KMS-11 (cell line): ENCODE measurements at regions not wholly inside any gene's neighbourhood (a gene's known extent, or its start where the extent isn't known, plus 50 kb on each side); places are given as distances from the start of the nearest gene placed in this dataset.

Experiments
- H2AFZ ChIP-seq: fragments of 200-600 bp; sonication (generic); 2 replicates; pipeline ENCODE4 v1.6.1; 2016; ENCODE audit warnings: antibody characterized with exemption, mixed run types, low read depth
- H3K27ac ChIP-seq: fragments of 200-600 bp; sonication (generic); 2 replicates; pipeline ENCODE4 v1.6.1; 2016; ENCODE audit warnings: mild to moderate bottlenecking, mixed run types
- H3K27me3 ChIP-seq: fragments of 200-600 bp; sonication (generic); 2 replicates; pipeline ENCODE4 v1.6.1; 2017; ENCODE audit warnings: mild to moderate bottlenecking, low read depth, mixed run types, moderate library complexity; ENCODE audit not compliant: insufficient read depth
- H3K36me3 ChIP-seq: fragments of 200-600 bp; sonication (generic); 2 replicates; pipeline ENCODE4 v1.6.1; 2017; ENCODE audit warnings: mild to moderate bottlenecking, mixed run types; ENCODE audit not compliant: insufficient read depth
- H3K4me1 ChIP-seq: fragments of 200-600 bp; sonication (generic); 2 replicates; pipeline ENCODE4 v1.6.1; 2016; ENCODE audit warnings: mild to moderate bottlenecking, low read depth, mixed run types; ENCODE audit not compliant: poor library complexity, severe bottlenecking
- H3K4me2 ChIP-seq: fragments of 200-600 bp; sonication (generic); 2 replicates; pipeline ENCODE4 v1.7.0; 2016; ENCODE audit warnings: mild to moderate bottlenecking, mixed run types
- H3K4me3 ChIP-seq: fragments of 200-600 bp; sonication (generic); IDR thresholded peaks from 2 replicates; pipeline ENCODE4 v1.6.1; 2017; ENCODE audit warnings: low read depth, low read length, mixed read lengths; ENCODE audit not compliant: insufficient read depth
- H3K79me2 ChIP-seq: fragments of 200-600 bp; sonication (generic); 2 replicates; pipeline ENCODE4 v1.6.1; 2016; ENCODE audit warnings: low read depth, mixed run types; ENCODE audit not compliant: insufficient read depth
- H3K9ac ChIP-seq: fragments of 200-600 bp; sonication (generic); 2 replicates; pipeline ENCODE4 v1.6.1; 2016; ENCODE audit warnings: mild to moderate bottlenecking, mixed run types
- H4K20me1 ChIP-seq: fragments of 200-600 bp; sonication (generic); 2 replicates; pipeline ENCODE4 v1.6.1; 2016; ENCODE audit warnings: mild to moderate bottlenecking, mixed run types; ENCODE audit not compliant: insufficient read depth
- CTCF ChIP-seq: fragments of 200-600 bp; sonication (generic); conservative IDR thresholded peaks from 2 replicates; pipeline ENCODE4 v1.6.1; 2017; ENCODE audit warnings: low read depth, mild to moderate bottlenecking, antibody characterized with exemption, low read length, moderate library complexity, mixed read lengths

- no peak overlapping the region for H2AFZ ChIP-seq
- H3K4me3 ChIP-seq = no peak overlapping the region
- H3K4me2 ChIP-seq = no peak overlapping the region
- no peaks in the 10 kb centered on the region for H4K20me1 ChIP-seq
- H3K79me2 ChIP-seq = no peaks in the 10 kb centered on the region
- H3K27ac ChIP-seq = no peak overlapping the region
- H3K27me3 ChIP-seq = no peaks in the 10 kb centered on the region
- no peaks in the 10 kb centered on the region for H3K4me1 ChIP-seq
- TF ChIP-seq CTCF = no peak
- no peaks in the 10 kb centered on the region for H3K36me3 ChIP-seq
- no peak overlapping the region for H3K9ac ChIP-seq
Observed at GRCh38 chr2:142687075-142687474, 190.4 kb upstream of the KYNU start.

GRCh38 chr2:142684667-142685066, 192.8 kb upstream of the KYNU start:
- H3K27me3 ChIP-seq = no peaks in the 10 kb centered on the region
- no peaks in the 10 kb centered on the region for H3K4me1 ChIP-seq
- no peak overlapping the region for H3K9ac ChIP-seq
- H3K27ac ChIP-seq = no peak overlapping the region
- no peaks in the 10 kb centered on the region for H3K36me3 ChIP-seq
- no peak overlapping the region for H3K4me3 ChIP-seq
- no peak overlapping the region for H3K4me2 ChIP-seq
- no peaks in the 10 kb centered on the region for H3K79me2 ChIP-seq
- TF ChIP-seq CTCF = no peak
- no peaks in the 10 kb centered on the region for H4K20me1 ChIP-seq
- no peak overlapping the region for H2AFZ ChIP-seq

- Histone ChIP-seq H3K9ac (no peak overlapping the region), H4K20me1 (no peaks in the 10 kb centered on the region), H3K27ac (no peak overlapping the region), H3K79me2 (no peaks in the 10 kb centered on the region), H3K4me2 (no peak overlapping the region), H3K4me1 (no peaks in the 10 kb centered on the region), H3K27me3 (no peaks in the 10 kb centered on the region), H3K4me3 (no peak overlapping the region), H3K36me3 (no peaks in the 10 kb centered on the region), H2AFZ (no peak overlapping the region)
- no peak for TF ChIP-seq CTCF
Observed at GRCh38 chr2:142682528-142682927, 194.9 kb upstream of the KYNU start.

- Histone ChIP-seq H2AFZ (no peak overlapping the region), H3K4me3 (no peak overlapping the region), H3K27ac (no peak overlapping the region), H3K36me3 (no peaks in the 10 kb centered on the region), H3K4me2 (no peak overlapping the region), H3K9ac (no peak overlapping the region), H3K4me1 (no peaks in the 10 kb centered on the region), H4K20me1 (no peaks in the 10 kb centered on the region), H3K79me2 (no peaks in the 10 kb centered on the region), H3K27me3 (no peaks in the 10 kb centered on the region)
- no peak for TF ChIP-seq CTCF
Observed at GRCh38 chr2:142681952-142682351, 195.5 kb upstream of the KYNU start.

- H3K4me1 ChIP-seq = no peaks in the 10 kb centered on the region
- no peak for TF ChIP-seq CTCF
- no peaks in the 10 kb centered on the region for H3K27me3 ChIP-seq
- H3K79me2 ChIP-seq = no peaks in the 10 kb centered on the region
- H4K20me1 ChIP-seq = no peaks in the 10 kb centered on the region
- no peak overlapping the region for H3K27ac ChIP-seq
- H2AFZ ChIP-seq = no peak overlapping the region
- no peak overlapping the region for H3K4me3 ChIP-seq
- no peak overlapping the region for H3K4me2 ChIP-seq
- H3K9ac ChIP-seq = no peak overlapping the region
- no peaks in the 10 kb centered on the region for H3K36me3 ChIP-seq
Observed at GRCh38 chr2:142678164-142678563, 199.3 kb upstream of the KYNU start.
